ENCODE measurements at regions not wholly inside any gene's neighbourhood (a gene's known extent, or its start where the extent isn't known, plus 50 kb on each side); places are given as distances from the start of the nearest gene placed in this dataset.

DNA sequence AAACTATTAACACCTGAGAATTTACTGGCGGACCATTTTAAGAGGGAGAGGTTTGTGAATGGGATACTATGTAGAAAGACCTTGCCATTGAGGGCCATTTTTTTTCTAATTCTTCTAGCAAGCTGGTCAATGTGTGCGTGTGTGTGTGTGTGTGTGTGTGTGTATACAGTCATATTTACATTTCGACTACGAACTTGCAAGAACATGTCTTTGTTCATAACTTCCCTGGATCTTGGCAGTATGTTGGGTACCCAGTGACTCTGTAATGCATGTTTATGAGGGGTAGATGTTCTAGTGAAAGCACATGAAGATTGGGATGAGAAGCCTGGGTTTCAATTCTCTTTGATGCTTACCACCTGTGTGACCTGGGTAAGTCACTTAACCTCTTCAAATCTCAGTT, 133.6 kb downstream of the UBE2E3 start:
- no peak for FAIRE-seq

GRCh38 chr2:181116261-181116660, 135.9 kb downstream of the UBE2E3 start:
- no peak for FAIRE-seq

- FAIRE-seq = no peak
Measured at GRCh38 chr2:181117206-181117925, 137.0 kb downstream of the UBE2E3 start.

- no peak for FAIRE-seq
Measured at GRCh38 chr2:181120625-181121024, 140.2 kb downstream of the UBE2E3 start.

DNA sequence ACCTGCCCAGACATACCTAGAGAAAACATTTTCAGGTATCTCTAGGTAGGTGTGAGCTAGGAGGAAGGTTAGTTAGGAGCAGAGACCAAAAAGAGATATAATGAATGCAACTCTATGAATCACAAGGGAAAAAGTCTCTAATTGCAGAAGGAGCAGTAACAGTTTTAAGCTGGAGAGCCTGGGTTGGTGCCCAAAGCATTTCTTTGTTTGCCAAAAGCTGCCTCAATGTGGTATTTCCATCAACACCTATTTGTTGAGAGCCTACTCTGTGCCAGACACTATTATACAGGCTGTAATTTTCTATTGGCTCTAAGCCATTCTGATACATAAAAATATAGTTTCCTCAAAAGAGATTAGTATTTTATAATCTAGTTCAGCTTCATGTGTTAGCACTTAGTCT, 141.6 kb downstream of the UBE2E3 start:
- no peak for FAIRE-seq

DNA sequence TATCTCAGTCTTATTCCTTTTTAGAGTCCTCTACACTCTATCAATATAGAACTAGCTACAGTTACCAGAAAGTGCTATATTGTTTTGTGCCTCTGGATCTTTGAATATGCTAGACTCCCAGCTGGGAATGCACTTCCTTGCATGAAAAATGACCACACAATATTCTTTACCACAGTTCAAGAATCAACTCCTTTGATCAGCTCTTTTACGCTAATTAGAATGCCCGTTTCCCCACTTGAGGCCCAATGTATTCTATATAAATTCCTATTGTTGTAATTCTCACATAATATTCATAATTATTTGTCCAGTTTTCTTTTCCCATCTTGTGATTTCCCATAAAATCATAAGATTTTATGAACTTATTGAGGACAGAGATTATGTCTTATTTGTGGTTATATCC, 142.2 kb downstream of the UBE2E3 start:
- FAIRE-seq = no peak

DNA sequence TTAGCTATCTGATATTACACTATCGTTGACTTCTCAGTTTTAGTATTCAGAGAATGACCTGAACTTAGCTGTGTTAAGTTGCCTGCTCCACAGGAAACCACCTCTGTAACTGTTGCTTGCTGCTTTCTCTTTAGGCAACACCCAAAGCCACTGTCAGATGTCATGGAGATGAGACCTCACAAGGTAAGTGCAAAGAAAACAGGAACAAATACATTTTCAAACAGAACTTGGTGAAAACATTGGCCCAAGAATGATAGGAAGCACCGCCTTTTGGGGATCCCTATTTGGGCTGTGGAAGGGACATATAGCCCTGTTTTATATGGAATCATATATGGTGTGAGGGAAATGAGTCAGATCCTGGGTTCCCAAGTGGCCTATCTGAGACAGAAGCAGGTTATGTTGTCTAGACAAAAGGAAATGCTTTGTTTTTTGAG, 143.4 kb downstream of the UBE2E3 start:
- FAIRE-seq = no peak

DNA sequence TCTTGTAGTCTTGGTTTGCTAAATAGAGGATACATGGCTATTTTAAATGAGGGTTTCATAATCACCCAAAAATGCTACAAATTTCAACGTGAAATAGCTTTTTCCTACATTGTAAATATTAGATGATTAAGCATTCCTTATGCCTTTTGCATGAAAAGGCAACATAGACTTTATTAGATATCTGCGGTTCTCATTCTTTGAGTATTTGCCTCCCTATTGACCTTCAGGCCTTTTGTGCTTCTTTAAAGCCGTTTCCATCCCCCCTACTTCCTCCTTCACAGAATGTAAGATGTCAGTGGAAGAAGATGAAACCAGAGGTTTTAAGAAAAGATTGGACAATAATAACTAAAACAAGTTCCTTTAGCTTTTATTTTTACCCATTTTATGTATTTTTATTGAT, 144.1 kb downstream of the UBE2E3 start:
- FAIRE-seq = peak; percentile 39

DNA sequence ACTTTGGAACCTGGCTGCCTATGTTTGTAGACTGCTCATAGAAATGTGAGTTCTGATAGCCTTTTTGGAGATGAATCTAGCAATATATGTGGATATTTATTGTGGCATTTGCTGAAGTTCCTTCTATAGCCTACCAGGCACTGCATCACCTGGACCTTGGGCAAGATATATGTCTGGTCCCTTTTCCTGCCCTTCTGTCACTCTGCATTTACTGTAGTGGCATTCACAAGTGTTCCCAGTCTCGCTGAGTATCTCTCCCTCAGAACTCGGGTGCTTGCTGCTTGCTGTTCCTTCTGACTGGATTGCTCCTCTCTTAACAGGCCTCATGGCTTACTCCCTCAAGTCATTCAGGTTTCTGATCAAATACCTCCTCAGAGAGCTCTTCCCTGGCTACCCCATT, 145.0 kb downstream of the UBE2E3 start:
- no peak for FAIRE-seq

GRCh38 chr2:181126311-181126868, 146.0 kb downstream of the UBE2E3 start:
- no peak for FAIRE-seq

DNA sequence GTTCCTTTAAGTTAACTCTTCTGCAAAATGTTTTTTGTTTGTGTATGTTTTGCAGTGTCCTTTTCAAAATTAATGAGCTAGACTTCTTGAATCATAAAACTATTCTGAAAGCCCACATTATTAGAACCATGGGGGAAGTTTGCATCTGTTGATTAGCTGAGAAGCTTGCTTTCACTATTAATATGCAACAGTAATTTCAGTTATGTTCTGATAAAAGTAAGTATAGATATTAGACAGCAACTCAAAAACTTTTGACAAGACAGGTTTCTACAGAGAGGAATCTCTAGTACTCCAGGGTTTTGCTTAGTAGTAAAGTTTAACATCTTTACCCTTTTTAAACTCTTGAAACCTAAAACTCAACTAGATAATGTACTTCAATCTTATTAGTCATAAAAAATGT, 147.8 kb downstream of the UBE2E3 start:
- FAIRE-seq = no peak

DNA sequence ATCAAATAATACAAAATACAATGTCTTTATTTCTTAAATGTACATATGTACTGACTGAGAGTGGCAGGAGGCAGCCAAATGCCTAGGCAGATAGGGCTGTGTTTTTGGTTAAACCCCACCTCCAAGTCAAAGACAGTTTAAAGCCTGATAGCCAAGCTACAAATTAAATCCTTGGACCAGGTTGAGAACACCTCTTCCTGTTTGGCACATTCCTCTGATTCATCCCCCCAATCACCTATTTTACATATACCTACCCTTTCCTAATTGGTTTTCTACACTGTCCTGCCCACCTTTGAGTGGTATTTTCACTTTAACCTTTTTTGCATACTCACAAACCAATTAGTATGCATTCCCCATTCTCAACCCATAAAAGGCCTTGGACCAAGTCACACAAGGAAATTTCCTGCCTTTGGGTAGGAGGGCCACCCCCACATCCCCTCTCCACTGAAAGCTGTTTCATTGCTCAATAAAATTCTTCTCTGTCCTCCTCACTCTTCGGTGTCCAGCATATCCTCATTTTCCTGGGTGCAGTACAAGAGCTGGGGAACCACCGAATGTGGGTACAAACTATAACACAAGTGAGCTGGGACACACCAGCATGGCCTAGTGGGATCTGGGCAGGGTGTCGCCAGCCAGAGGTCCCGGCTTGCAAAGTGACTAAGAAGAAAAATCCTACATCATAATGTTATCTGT, 149.1 kb downstream of the UBE2E3 start:
- no peak for FAIRE-seq

- no peak for FAIRE-seq
Measured at GRCh38 chr2:181130686-181131085, 150.3 kb downstream of the UBE2E3 start.

DNA sequence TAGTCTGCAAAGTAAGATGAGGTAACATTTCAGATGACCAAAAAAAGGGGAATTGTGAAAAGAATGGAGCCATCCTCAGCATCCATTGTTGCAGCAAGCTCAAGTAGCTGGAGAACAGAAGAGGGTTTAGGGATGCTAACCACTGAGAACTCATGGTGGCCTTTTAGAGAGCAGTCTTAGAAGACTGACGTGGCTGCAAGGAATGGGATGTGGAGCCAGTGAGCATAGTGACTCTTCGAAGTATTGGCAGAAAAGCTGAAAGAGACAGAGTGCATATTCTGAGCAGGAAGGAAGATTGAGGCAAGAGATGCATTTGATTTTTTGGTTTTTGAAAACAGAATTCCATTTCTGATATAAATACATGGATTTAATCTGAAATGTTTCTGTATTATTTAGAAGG, 151.2 kb downstream of the UBE2E3 start:
- FAIRE-seq = no peak

DNA sequence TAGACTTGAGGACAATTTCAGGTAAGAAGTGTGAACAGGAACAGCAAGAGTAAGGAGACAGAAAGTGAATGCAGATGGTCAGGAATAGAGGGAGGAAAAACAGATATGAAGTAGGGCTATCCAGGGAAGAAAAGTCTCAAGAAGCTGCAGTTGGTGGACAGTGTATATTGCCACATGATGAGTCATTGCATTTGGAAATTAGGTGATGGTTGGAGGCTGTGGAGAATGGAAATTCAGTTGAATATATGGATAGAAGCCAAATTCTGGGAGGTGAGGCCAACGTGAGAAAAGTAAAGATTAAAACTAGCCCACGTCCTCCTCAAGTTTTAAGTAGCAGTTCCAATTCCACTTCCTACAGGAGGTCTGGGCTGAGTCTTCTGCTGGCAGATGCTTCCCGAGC, 158.4 kb downstream of the UBE2E3 start:
- FAIRE-seq = no peak

DNA sequence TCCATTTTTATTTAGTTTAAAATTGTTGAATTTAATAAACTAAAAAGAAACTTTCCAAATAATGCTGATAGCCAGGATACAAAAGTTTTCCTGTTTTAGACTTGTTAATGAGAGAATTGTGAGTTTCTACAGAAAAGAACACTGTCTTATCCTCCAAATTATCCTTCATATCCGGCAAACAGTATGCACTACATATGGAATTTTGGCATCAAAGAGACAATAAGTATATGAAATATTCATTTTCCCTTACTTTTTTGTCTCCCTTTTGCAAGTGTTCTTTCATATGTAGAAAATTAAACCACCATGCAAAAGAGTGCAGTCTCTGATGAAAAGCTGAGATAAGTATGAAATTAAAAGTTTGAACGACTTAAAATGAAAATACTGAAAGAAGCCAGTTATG, 159.4 kb downstream of the UBE2E3 start:
- FAIRE-seq = no peak

- FAIRE-seq = no peak
Measured at GRCh38 chr2:181140414-181140813, 160.0 kb downstream of the UBE2E3 start.

DNA sequence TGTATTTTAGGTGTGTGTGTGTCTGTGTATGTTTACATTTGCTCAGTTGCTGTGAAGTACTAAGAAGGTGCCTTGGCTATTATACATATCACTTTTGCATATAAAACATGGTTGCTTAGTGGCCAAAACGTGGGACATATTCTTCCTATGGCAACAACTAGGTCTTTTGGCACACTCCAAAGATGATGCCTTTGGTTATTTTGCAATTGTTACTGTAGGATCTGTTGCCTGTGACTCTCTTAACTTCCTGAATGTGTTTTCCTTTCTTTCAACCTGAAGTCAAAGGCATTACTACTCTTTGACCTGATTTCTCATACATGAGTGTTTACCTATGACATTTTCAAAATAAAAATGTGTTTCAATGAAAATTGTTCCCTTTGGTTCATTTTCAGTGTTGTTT, 160.5 kb downstream of the UBE2E3 start:
- FAIRE-seq = no peak

- no peak for FAIRE-seq
Measured at GRCh38 chr2:181141676-181142075, 161.3 kb downstream of the UBE2E3 start.

DNA sequence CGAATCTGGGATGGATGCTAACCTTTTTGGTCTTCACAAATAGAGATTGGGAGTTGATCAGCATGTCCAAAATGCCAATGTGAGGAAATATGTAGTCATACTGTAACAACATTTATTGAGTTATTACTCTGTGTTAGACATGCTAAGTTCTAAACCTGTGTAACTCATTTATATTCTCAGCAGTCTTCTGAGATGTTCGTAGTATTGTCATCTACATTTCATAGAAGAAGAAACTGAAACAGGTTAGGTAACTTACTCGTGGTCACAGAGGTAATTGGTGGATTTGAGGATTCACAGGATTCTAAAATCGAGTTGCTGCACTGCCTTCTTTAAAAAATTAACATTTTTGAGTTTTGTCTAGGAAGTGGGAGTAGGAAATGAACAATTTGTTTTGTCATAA, 162.1 kb downstream of the UBE2E3 start:
- no peak for FAIRE-seq

DNA sequence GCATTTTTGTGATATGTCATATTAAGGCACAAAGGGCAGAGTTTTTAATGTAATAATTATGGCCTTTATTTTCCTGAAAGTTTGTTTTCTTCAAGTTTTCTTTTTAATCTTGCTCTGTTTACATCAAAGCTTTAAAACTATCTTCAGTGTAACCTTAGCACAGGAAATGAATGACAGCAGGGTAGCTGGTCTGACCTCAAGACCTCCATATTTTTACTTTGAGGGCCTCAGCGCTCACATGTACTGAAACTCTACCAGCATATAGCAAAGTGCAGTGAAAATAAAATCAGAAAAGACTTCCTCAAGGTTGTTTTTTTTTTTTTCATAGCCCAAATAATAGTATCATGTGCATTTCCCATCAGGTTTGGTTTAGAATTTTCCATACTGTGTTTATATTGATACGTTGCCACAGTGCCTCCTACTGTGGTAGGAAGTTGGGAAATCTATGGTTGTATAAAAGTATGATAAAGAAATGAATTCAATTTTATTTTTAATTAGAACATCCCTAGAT, 163.4 kb downstream of the UBE2E3 start:
- no peak for FAIRE-seq

DNA sequence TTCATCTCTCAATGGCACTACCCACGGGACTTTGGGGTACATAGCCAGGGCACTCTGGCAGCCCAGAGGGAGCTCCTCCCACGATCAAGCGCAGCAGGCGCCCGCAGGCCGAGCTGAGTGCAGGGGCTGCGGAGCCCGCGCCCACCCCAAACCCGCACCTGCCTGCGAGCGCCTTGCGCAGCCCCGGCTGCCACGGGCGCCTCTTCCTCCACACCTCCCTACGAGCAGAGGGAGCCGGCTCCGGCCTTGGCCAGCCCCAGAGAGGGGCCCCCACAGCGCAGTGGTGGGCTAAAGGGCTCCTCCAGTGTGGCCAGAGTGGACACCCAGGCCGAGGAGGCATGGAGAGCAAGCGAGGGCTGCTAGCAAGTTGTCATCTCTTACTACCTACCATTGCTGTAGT, 165.2 kb downstream of the UBE2E3 start:
- no peak for FAIRE-seq

DNA sequence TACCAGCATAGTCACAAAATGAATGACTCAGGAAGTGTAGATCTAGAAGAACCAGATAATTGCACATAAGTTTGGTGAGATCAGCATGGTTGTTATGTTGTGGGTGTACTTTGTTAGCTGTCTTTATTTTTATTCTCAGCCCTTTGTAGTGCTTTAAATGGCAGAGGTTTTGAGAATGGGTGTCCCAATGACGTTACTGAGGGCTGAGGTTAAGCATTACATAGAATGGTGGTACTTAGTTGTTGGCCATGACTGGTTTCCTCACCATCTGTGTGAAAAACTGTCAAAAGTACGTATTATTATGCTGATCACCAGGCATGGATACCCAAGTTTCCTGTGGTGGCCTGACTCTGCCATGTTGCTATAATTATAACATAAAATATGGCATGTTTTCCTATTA, 165.8 kb downstream of the UBE2E3 start:
- no peak for FAIRE-seq

DNA sequence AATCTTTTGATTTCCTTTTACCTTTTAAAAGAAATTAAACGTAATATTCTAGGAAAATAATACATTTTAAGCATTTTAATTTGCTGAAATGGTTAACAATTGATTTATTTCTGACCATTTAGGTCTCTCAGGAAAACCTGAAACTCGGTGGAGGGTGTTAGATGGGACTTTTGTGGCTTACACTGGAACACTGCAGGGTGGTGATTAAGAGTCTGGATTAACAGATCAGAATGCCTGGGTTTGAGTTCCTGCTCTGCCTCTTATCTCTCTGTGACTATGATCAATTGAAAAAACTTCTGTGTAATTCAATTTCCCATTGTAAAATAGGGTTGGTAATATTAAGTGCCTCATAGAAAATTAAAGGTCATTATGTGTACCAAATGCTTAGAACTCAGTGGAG, 168.7 kb downstream of the UBE2E3 start:
- no peak for FAIRE-seq

Measured in endometrium (tissue), 2 donors.